HFF-Myc (cell line): ENCODE measurements at regions not wholly inside any gene's neighbourhood (a gene's known extent, or its start where the extent isn't known, plus 50 kb on each side); places are given as distances from the start of the nearest gene placed in this dataset.
"Not testable (repeated sequence)": the region's sequence is repeated elsewhere in the genome, so short reads cannot be mapped to it uniquely, and the experiment has no call there.

Source experiments
- DNase-seq: peaks from one replicate; pipeline ENCODE4 v3.0.0-alpha.2; 2011; ENCODE audit warnings: low read depth; ENCODE audit errors: extremely low read depth
- H3K4me3 ChIP-seq: replicated peaks from 2 replicates; pipeline ENCODE4 v1.5.1; 2011; ENCODE audit warnings: low read depth, mild to moderate bottlenecking, control low read depth, low read length
- CTCF ChIP-seq: IDR thresholded peaks from 2 replicates; pipeline ENCODE4 v1.5.1; 2012; ENCODE audit warnings: mild to moderate bottlenecking, low read depth, low read length, control low read depth; ENCODE audit errors: missing control alignments

DNA sequence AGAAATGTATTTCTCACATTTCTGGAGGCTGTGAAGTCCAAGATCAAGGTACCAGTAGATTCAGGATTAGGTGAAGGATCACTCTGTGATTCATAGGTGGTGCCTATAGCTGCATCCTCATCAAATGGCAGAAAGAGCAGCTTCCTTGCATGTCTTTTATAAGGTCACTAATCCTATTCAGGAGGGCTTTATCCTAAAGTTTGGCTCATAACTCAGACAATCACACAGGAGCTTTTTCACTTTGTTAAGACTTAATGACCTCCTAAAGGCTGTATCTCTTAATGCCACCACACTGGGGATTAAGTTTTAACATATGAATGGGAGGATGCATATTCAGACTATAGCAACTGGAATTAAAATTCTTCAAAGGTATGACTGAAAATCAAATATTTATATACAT is 861.1 kb downstream of the DACH1 start:
- TF ChIP-seq CTCF, result no peak
- no peak for DNase-seq
- no peak overlapping the region for H3K4me3 ChIP-seq

GRCh38 chr13:70995338-70995737 is 871.7 kb downstream of the DACH1 start:
- TF ChIP-seq CTCF, result no peak
- no peak for DNase-seq
- H3K4me3 ChIP-seq, result no peak overlapping the region

GRCh38 chr13:70994191-70994590 is 872.8 kb downstream of the DACH1 start:
- DNase-seq, result no peak
- H3K4me3 ChIP-seq, result no peak overlapping the region
- no peak for TF ChIP-seq CTCF

GRCh38 chr13:70987043-70987442 is 878.8 kb upstream of the KLHL1 start:
- no peak for DNase-seq
- no peak for TF ChIP-seq CTCF
- no peak overlapping the region for H3K4me3 ChIP-seq

DNA sequence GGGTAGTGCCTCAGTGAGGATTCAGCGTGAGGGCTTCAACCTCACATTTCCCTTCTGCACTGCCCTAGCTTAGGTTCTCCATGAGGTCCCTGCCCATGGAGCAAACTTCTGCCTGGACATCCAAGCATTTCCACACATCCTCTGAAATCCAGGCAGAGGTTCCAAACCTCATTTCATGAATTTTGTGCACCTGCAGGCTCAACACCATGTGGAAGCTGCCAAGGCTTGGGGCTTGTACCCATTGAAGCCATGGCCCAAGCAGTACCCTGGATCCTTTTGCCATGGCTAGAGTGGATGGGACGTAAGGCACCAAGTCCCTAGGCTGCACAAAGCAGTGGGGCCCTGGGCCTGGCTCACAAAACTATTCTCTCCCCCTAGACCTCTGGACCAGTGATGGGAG is 877.1 kb upstream of the KLHL1 start:
- H3K4me3 ChIP-seq, result no peak overlapping the region
- DNase-seq, result no peak
- no peak for TF ChIP-seq CTCF

DNA sequence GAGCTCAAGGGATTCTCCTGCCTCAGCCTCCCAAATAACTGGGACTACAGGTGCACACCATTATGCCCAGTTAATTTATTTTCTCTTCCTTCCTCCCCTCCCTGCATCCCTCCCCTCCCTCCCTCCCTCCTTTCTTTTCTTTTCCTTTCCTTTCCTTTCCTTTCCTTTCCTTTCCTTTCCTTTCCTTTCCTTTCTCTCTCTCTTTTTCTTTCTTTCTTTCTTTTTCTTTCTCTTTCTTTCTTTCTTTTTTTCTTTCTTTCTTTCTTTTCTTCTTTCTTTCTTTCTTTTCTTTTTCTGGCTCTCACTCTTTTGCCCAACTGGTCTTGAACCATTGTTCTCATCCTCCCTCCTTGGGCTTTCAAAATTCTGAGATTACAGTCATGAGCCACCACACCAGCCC is 873.0 kb upstream of the KLHL1 start:
- H3K4me3 ChIP-seq, DNase-seq: not testable (repeated sequence)

DNA sequence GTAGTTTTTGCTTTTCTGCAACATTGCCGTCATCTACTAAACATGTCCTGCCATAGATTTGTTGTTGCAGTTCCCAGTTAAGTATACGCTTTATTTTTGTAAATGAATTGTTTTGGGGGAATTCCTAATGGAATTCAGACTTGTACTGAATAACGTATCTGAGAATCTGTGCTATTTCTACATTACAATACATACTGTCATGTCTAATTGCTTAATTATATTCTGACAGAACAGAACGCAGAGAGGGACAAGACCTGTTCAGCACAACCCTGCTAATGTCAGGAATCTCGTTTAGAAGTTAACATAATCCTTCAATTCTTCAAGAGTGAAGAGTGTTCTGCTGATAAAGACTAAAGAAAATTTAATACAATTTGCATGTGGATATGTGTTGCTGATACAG is 861.1 kb upstream of the KLHL1 start:
- DNase-seq, result no peak
- TF ChIP-seq CTCF, result no peak
- H3K4me3 ChIP-seq, result no peak overlapping the region

DNA sequence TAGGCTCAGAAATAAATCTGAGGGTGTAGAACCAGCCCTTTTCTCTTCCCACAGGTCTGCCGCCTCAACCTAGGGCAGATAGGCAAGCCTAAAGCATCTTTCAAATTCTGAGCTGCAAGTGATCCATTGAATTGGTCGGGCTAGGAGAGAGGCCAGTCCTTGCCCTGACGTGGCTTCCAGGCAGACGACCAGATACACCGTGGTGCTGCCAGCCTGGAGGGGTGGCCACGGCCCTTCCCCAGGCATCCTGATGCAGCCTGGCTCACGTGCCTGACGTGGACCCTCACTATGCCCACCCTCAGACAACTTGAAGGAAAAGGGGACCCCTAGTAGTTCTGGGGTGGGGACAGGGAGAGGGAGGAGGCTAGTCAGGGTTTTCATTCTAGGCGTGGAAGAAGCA is 859.3 kb upstream of the KLHL1 start:
- H3K4me3 ChIP-seq, result no peak overlapping the region
- DNase-seq, result no peak
- TF ChIP-seq CTCF, result no peak
